Hematopoietic multipotent progenitor cell treated with erythropoietin and hydrocortisone succinate and interleukin-3 and kit ligand, for 6 days (in vitro differentiated cells): ENCODE measurements at regions not wholly inside any gene's neighbourhood (a gene's known extent, or its start where the extent isn't known, plus 50 kb on each side); places are given as distances from the start of the nearest gene placed in this dataset.

Source experiments
- DNase-seq: peaks from one replicate; pipeline ENCODE4 v3.0.0-alpha.2; 2015

DNA sequence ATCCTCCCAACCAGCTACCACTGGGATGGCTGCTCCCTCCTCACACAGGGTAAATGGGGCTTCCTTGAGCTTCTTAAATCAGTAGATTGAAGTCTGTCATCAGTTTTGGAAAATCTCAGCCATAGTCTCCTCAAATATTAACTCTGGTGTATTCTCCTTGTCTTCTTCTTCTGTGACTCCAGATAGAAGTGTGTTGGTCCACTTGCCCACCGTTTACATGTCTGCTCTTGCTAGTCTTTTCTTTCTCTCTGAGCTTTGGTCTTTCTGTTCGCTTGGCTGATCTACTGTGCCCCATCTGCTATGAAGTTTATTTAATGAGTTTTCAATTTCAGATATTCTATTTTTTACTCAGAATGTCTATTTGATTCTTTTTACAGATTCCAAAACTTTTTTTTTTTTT is 281.7 kb upstream of the HDAC4 start:
- DNase-seq: no peak

DNA sequence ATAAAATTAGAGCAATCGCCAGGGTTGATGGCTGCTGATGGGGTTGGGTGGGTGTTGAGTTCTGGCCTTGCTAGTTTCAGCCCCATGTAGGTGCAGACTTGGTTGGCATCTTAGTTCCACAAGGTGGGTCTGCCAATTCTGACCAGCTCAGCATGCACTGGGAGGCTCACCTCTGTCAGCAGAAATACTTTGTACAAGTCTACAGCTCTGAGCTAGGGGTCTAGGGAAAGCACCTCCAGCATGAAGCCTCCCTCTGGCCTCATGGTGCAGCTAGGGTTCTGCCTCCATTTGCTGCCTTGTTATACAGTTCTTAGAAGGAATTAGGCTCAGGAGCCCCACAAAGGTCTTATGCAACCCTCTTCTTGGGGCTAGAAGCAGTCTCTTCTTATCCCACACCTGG is 278.9 kb upstream of the HDAC4 start:
- DNase-seq: no peak

- DNase-seq: no peak
Observed at GRCh38 chr2:239678666-239679296, 278.0 kb upstream of the HDAC4 start.

GRCh38 chr2:239678186-239678490 is 277.3 kb upstream of the HDAC4 start:
- no peak for DNase-seq

DNA sequence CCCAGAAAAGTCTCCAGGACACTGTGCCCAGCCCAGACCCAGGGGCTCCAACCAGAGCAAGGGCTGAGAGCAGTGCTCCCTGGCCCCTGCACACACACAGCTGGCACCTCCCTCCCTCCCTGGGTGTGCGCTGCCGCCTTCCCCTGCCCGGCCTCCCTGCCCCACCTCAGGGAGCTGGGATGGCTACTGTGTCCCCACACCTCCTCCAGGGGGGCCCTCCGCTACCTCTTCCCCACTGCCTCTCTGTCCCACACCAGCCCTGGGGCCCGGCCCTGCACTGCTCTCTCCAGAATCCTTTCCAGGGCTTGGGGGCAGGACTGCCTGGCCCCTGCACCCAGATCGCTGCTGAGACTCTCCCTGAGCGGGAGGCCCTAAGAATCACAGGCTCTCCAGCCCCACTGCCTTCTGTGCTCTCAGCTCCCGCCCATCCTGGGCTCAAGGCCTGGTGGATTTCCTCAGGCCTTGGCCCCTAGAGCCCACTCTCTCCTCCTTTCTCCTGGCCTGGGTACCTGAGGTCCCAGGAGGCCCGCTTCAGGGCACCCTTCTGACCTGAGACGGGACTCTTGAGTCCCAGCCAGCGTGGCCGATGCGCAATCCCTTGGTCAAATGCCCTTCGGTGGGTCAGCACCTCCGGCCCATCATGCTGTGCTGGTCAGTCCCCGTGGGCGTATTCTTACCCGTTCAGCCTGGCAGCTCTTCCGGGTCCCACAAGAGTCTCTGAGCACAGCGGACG is 276.8 kb upstream of the HDAC4 start:
- DNase-seq: no peak

- no peak for DNase-seq
Observed at GRCh38 chr2:239676716-239677452, 276.1 kb upstream of the HDAC4 start.

GRCh38 chr2:239675826-239676715 is 275.3 kb upstream of the HDAC4 start:
- no peak for DNase-seq

DNA sequence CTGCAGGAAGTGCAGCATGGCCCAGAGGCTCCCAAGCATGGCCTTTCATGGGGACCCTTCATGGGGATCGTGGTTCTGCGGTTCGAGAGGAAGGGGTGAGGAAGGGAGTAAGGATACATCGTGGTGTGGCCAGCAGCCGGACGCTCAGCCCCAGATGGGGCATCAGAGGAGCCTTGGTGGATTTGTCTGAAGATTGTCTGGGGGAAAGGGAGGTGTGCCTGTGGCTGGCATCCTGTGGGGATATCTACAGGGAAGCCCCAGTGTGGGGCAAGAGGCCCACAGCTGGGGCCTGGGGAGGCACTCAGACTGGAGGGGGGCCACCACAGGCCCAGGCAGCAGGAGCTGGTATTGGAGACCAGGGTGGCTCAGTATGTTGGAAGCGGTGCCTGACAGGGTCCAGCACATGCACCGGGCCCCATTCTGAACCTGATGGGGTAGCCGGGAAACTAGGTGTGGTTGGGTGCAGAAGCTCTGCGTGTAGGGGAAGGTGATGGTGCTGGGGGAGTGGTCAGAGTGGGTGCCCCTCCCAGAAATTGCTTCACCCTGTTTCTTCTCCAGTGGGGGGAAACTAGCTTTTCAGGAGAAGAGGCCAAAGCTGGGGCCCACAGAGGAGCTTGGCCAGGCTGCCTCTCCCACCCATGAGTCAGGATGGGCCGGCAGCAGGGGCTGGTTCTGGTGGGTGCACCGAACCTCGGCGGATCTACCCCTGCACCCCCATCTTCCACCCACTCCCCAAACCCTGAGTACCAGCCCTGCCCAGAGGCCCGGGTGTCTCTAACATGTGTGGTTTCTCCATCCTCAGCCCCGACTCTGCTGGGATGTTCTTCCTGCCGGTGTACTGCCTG is 274.4 kb upstream of the HDAC4 start:
- DNase-seq: no peak

DNA sequence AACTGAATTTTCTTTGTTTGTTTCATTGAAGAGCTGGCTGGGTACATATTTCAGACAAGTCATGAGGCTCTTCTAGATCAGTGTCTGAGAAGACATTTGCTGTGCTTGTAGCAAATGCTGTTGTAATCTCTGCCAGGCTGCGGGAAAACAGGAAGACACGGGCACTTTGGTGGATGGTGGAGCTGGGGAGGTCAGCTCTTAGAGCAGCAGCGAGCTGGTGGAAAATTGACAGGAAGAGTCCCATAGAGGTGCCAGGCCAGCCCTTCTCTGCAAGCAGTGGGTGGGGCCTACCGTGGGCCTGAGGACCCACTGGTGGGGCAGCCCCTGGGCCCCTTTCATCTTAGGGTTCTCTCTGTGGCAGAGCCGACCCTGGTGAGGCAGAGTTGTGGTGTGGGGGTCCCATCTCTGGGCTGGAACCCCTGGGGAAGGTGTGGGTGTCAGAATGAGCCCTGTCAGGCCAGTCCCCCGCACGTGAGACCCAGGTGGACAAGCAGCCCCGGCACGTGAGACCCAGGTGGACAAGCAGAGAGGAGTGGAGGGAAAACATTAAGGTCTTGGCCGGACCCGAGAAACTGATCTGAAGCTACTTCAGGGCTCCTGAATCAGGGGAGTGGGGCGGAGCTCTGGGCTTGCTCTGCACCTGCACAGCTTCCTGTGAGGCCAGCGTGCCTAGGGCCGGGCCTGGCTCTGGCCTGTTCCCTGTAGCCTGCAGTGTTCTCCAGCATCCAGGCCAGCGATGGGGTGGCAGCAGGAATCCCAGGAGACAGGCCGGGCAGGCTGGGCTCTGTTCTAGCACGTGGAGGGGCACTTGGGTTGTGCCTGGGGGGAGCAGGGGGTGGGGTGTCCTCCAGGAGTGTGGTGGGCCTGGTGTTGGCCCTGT is 273.5 kb upstream of the HDAC4 start:
- no peak for DNase-seq

GRCh38 chr2:239673641-239674040 is 272.8 kb upstream of the HDAC4 start:
- no peak for DNase-seq

- no peak for DNase-seq
Observed at GRCh38 chr2:239671916-239672849, 271.4 kb upstream of the HDAC4 start.

GRCh38 chr2:239671471-239671870 is 270.7 kb upstream of the HDAC4 start:
- DNase-seq: no peak

GRCh38 chr2:239670463-239671120 is 269.8 kb upstream of the HDAC4 start:
- DNase-seq: no peak

- DNase-seq: no peak
Observed at GRCh38 chr2:239669899-239670460, 269.2 kb upstream of the HDAC4 start.

DNA sequence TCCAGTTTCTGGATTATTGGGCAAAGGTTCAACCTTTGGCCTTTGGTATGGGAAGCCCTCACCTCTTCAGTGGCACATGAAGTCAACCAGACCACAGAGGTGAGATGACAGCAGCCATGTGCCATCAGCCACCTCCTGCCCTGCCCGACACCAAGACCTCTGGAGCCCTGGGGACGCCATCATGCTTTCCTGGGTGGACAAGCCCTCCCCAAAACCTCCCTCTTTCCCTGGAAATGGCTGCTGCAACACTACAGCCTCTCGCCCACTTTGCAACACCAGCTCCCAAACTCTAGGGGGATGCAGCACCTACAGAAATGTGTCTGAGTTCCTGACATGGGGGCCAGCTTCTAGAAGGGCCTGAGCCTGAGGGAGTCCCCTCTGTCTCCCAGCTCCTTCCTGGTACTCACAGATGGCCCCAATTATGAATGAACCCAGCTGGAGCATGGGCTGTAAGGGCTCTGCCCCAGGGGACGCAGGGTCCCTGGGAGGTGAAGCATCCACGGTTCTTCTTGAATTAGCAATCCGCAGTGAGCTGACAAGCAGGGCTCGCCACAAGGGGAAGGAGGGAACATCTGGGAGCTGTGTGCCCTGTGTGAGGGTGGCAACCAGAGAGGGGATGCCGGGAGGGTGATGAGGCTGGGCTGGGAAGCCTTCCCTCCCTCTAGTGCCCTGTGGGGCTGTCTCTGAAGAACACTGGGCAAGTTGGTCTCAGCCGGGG is 268.5 kb upstream of the HDAC4 start:
- no peak for DNase-seq

DNA sequence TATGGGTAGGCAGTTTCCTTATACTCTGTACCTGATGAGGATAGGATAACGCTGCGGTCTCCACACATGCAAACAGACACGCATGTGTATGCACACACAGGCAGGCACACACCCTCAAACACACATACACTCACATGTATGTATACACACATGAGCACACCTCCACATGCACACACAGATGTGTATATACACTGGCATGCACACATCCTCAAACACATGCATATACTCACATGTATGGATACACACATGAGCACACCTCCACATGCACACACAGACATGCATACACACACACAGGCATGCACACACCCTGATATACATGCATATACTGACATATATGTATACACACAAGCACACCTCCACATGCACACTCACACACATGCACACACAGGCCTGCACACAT is 267.8 kb upstream of the HDAC4 start:
- DNase-seq: no peak

DNA sequence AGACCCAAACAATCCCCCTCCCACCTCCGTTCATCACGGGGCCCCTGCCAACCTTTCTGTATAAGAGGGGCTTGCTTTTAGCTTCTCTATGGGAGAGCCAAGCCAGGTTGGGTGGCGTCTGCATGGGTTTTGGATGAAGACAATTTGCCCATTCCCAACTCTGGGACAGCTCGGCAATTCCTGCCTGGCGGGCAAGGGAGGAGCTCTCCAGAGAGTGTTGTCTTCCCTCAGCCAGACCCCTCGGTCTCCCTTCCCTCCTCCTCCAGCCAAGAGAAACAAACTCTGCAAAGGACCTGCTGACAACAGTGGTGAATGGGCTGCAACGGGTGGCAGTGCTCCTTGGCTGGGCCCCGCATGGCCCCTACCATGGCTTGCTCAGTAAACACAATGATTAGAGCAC is 267.2 kb upstream of the HDAC4 start:
- DNase-seq: no peak

DNA sequence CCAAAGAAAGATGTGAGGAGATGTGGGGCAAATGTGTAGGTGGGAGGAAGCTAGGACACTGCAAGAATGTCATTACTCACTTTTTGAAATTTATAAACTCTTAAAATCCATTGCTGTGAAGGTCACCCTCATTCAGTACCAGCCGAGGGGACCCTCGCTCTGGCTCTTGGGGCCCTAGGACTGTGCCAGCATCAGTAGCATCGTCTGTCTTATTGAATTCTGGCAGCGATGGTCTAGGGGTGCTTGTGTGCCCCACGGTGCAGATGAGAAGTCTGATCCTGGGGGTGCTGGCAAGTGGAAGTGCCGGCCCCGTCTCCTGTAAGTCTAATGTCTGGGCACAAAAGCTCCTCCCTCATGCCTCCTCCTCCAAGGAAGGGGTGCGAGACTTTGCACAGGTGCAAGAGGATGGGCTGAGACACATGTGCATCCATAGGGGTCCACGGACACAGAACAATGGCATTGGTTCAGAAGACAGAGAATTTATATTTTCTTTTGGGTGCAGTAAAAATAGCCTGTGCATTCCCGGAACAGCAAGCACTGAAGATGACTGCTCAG is 266.7 kb upstream of the HDAC4 start:
- DNase-seq: no peak
